K562 (cell line): ENCODE measurements at regions not wholly inside any gene's neighbourhood (a gene's known extent, or its start where the extent isn't known, plus 50 kb on each side); places are given as distances from the start of the nearest gene placed in this dataset.
"Not testable (repeated sequence)": the region's sequence is repeated elsewhere in the genome, so short reads cannot be mapped to it uniquely, and the experiment has no call there.

Source experiments
- CHAMP1 ChIP-seq: fragments of 450-650 bp; IDR thresholded peaks from 2 replicates; pipeline ENCODE4 v1.6.1; 2016; ENCODE audit warnings: mild to moderate bottlenecking
- CREB3 ChIP-seq: fragments of 450-650 bp; conservative IDR thresholded peaks from 2 replicates; pipeline ENCODE4 v1.6.1; 2016; ENCODE audit warnings: missing genetic modification characterization, low read depth, mild to moderate bottlenecking, missing compliant biosample characterization, moderate library complexity
- CXXC5 ChIP-seq: fragments of 250-450 bp; sonication (Bioruptor Pico); IDR thresholded peaks from 2 replicates; pipeline ENCODE4 v1.8.0; 2022; ENCODE audit warnings: inconsistent platforms, mild to moderate bottlenecking, moderate library complexity
- FOXJ2 ChIP-seq: fragments of 200-800 bp; sonication (Bioruptor generic); IDR thresholded peaks from 2 replicates; pipeline ENCODE4 v1.6.1; 2016; ENCODE audit warnings: missing genetic modification characterization, missing compliant biosample characterization
- FOXM1 ChIP-seq, 2 experiments: fragments of 450-650 bp in 1 of 2; sonication (generic) in 1 of 2; formaldehyde crosslinking in 1 of 2; IDR thresholded peaks; 2 replicates each; pipeline versions ENCODE4 v1.6.1 to v1.9.0; 2017 to 2022; ENCODE audit warnings: low read depth in 2 of 2, mild to moderate bottlenecking in 2 of 2, missing genetic modification reagents in 1 of 2, moderate library complexity in 1 of 2
- HDAC3 ChIP-seq: fragments of 450-650 bp; IDR thresholded peaks from 2 replicates; pipeline ENCODE4 v1.6.1; 2018; ENCODE audit warnings: borderline replicate concordance, mild to moderate bottlenecking, moderate library complexity; ENCODE audit not compliant: partially characterized antibody
- KHSRP ChIP-seq: fragments of 450-650 bp; IDR thresholded peaks from 2 replicates; pipeline ENCODE4 v1.6.1; 2017
- LEF1 ChIP-seq: fragments of 450-650 bp; IDR thresholded peaks from 2 replicates; pipeline ENCODE4 v1.6.1; 2016; ENCODE audit warnings: mild to moderate bottlenecking
- MAFG ChIP-seq: fragments of 450-650 bp; conservative IDR thresholded peaks from 2 replicates; pipeline ENCODE4 v1.6.1; 2016; ENCODE audit warnings: missing genetic modification characterization, missing compliant biosample characterization
- MYC ChIP-seq, 2 experiments: fragments of 250-450 bp in 1 of 2; sonication (Bioruptor Pico) in 1 of 2; IDR thresholded peaks; 2 replicates each; pipeline versions ENCODE4 v1.5.1 to v1.6.1; 2012 to 2021; ENCODE audit warnings: low read depth in 2 of 2, borderline replicate concordance in 1 of 2, improper control_type of control experiment in 1 of 2, low read length in 1 of 2, mild to moderate bottlenecking in 1 of 2, moderate library complexity in 1 of 2
- NBN ChIP-seq: fragments of 450-650 bp; IDR thresholded peaks from 2 replicates; pipeline ENCODE4 v1.6.1; 2016; ENCODE audit warnings: low read depth, mild to moderate bottlenecking
- NFRKB ChIP-seq: fragments of 450-650 bp; IDR thresholded peaks from 2 replicates; pipeline ENCODE4 v1.6.1; 2016; ENCODE audit warnings: low read depth
- NRF1 ChIP-seq, 2 experiments: fragments of 450-650 bp; IDR thresholded peaks in 1 of 2; conservative IDR thresholded peaks in 1 of 2; 2 replicates each; pipeline ENCODE4 v1.6.1; 2014; ENCODE audit warnings: mild to moderate bottlenecking in 2 of 2
- SPI1 ChIP-seq: IDR thresholded peaks from 2 replicates; pipeline ENCODE4 v1.6.1; 2011; ENCODE audit warnings: low read depth, low read length, control low read depth, borderline replicate concordance
- TAL1 ChIP-seq: fragments of 450-650 bp; IDR thresholded peaks from 2 replicates; pipeline ENCODE4 v1.6.1; 2016; ENCODE audit warnings: mild to moderate bottlenecking
- TARDBP ChIP-seq: fragments of 450-650 bp; IDR thresholded peaks from 2 replicates; pipeline ENCODE4 v1.6.1; 2016
- TFE3 ChIP-seq: fragments of 450-650 bp; formaldehyde crosslinking; IDR thresholded peaks from 2 replicates; pipeline ENCODE4 v1.4.0; 2020; ENCODE audit warnings: mild to moderate bottlenecking, mixed read lengths
- TRIM28 ChIP-seq: fragments of 450-650 bp; IDR thresholded peaks from 2 replicates; pipeline ENCODE4 v1.6.1; 2017
- ZNF263 ChIP-seq: sonication (generic); formaldehyde crosslinking; IDR thresholded peaks from 2 replicates; pipeline ENCODE4 v1.8.0; 2022; ENCODE audit warnings: mild to moderate bottlenecking, missing genetic modification reagents, borderline replicate concordance
- ZNF395 ChIP-seq: fragments of 200-800 bp; sonication (Bioruptor generic); IDR thresholded peaks from 2 replicates; pipeline ENCODE4 v1.6.1; 2017; ENCODE audit warnings: missing genetic modification characterization, missing compliant biosample characterization
- ZNF584 ChIP-seq: fragments of 200-800 bp; sonication (Bioruptor generic); IDR thresholded peaks from 2 replicates; pipeline ENCODE4 v1.6.1; 2016; ENCODE audit warnings: low read depth, mild to moderate bottlenecking, missing genetic modification characterization, missing compliant biosample characterization

GRCh38 chr9:40939201-40939887 lies 189.1 kb downstream of the FOXD4L6 start (continued):
- TF ChIP-seq CHAMP1 (peak; percentile 99), CXXC5 (CRISPR knock-in tag) (peak; percentile 100), NFRKB (0 out of 2 replicates have a peak, but pooled peaks have one; percentile 37), NRF1 (conservative IDR thresholded peaks at IDR 0.05 in 1 of 2, IDR thresholded peaks at IDR 0.05 in 1 of 2) (peak; percentile 49 to 59), NBN (peak; percentile 75; the same call in 1 of the 2 replicates), FOXM1 (IDR thresholded peaks at IDR 0.05; ENCODE audit: low read depth) (peak; percentile 97), MAFG (peak; percentile 100), KHSRP (peak; percentile 94), TFE3 (CRISPR knock-in tag) (peak; percentile 5; the same call in 1 of the 2 replicates), TARDBP (peak; percentile 96), FOXJ2 (tag) (peak; percentile 81), LEF1 (peak; percentile 98), HDAC3 (peak; percentile 95), MYC (CRISPR knock-in tag; IDR thresholded peaks at IDR 0.05; ENCODE audit: borderline replicate concordance, low read depth) (0 out of 2 replicates have a peak, but pooled peaks have one; percentile 23), ZNF584 (CRISPR knock-in tag) (0 out of 2 replicates have a peak, but pooled peaks have one; percentile 34), CREB3 (tag) (peak; percentile 71), ZNF263 (CRISPR knock-in tag) (0 out of 2 replicates have a peak, but pooled peaks have one; percentile 21), TRIM28 (0 out of 2 replicates have a peak, but pooled peaks have one; percentile 52), ZNF395 (CRISPR knock-in tag) (peak; percentile 89), SPI1 (peak; percentile 13; the same call in 1 of the 2 replicates), TAL1 (peak; percentile 100)
- not testable (repeated sequence) for TF ChIP-seq FOXM1 (CRISPR knock-in tag; IDR thresholded peaks at IDR 0.05; ENCODE audit: low read depth); MYC (IDR thresholded peaks at IDR 0.05; ENCODE audit: low read depth, low read length)
